Right kidney (tissue), 1 donor: ENCODE measurements at regions not wholly inside any gene's neighbourhood (a gene's known extent, or its start where the extent isn't known, plus 50 kb on each side); places are given as distances from the start of the nearest gene placed in this dataset.

ENCODE experiments used
- DNase-seq: peaks from one replicate; pipeline ENCODE4 v3.0.0-alpha.2; 2016

DNA sequence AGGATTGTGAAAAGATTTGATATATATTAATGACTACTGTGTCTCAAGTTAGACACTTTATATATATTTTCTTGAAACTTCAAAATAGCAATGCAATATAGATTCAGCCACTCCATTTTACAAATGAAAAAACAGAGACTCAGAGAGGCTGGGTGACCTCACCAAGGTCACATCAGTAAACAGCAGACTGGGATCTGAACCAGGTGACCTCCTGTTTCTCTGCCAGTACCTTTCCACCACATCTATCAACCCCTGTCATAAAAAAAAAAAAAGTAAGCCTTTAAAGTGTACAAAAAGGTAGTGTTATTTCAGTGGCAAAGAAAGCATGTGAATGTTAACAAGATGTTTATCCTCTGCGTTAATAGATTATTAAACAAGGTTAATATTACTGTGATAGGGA is 466.5 kb upstream of the DYNLRB2 start:
- DNase-seq, result no peak

DNA sequence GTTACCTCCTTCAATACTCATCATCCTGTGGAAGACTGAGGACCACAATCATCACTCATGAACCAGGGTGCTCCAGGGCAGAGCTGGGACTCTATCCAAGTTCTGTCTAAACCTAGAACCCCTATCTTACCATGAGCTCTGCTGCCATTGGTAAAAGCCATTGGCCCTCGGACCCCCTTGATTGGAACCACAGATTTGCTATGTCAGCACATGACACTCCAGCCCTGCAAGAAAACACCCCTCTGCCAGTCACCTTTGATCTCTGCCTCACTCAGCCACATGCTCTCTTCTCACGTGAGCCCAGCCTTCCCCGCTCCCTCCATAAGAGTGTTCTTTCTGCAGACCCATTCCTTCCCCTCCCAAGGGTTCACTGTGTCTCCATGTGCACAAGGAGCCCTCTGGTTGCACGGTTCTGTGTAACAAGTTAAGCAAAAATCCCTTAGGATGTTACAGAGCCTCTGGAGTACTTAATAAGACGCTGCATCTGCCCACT is 468.8 kb upstream of the DYNLRB2 start:
- no peak for DNase-seq

- no peak for DNase-seq
These were observed 466.5 kb upstream of the MAF start for GRCh38 chr16:80066805-80067580.

DNA sequence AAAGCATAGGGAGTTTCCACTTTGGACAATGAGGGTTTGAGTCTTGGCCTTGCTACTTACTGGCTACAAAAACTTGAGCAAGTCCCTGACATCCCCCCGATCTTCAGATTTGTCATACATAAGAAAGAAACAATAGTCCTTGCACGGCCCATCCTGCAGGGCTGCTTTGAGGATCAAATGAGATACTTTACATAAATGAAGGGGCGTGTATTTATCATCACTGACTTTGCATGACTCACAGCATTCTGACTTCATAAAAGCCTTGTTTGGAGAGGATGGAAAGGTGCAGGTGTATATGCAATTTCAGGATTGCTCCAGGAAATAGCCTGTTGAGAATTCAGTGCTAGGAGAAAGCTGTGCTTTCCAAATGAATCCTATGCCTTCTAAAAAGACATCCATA is 465.0 kb upstream of the MAF start:
- no peak for DNase-seq

GRCh38 chr16:80063713-80064069 is 463.2 kb upstream of the MAF start:
- no peak for DNase-seq

DNA sequence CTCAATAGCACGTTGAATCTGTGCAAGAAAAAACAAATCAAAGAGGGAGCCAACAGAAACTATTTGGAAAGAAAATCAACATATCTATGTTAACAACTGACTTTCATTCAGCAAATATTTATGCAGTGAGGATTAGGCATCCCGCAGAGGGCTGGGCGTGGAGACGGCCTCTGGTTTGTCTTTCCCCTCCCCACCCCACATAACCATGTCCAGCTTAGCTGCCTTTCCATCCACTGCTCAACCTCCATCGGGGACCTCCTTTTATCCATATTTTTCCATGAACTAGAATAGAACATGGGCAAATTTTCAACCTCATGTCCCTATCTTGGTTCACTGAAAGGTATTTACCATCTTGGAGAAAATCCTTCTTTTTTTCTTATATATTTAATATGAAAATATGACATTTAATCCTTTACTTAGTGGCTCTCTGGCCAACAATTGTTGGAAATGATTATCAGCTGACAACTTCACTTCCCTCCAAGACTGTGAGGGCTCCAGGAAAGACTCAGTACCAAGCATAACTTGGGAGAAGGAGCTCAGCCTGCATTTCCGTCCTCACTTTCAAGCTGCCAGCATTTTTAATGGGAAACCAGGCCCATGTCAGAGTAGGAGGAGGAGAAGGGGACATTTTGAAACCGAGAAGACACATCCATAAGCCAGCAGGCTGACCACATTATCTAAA is 462.6 kb upstream of the MAF start:
- no peak for DNase-seq

GRCh38 chr16:80062361-80063030 is 462.0 kb upstream of the MAF start:
- DNase-seq, result no peak

DNA sequence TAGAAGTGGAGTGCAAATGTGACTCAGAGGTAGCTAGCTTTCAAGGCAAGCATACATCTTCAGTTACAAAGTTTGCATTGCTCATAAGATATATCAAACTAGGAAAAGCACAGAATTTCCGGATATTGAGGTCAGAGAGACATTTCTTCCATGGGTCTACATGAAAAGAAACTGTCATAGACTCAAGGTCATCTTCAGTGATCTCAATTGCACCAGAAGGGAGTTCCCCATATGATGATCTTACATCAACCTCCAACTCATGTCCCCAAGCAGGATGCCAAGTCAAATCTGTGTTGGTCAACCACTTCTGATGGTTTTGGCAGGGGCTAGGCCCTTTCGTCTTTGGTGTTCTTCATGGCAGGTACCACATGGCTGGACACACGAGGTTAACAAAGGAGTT is 459.9 kb upstream of the MAF start:
- no peak for DNase-seq

DNA sequence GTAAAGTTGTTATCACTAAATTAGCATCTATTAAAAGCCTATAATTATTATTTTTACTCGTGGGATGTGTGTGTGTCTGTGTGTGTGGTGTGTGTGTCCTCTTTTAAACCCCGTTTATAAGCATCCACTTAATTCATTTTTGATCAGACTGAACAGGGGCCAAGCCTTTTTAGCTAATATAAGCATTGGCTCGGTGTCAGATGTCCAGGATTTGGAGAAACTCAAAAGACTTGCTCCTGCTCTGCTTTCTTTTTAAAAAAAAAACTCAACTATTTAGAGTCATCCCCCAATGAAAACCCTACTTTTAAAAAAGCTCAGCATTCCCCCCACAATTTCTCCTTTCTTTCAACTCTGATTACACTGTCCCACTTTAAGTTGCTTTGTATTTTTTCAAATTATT is 459.3 kb upstream of the MAF start:
- DNase-seq, result no peak

- DNase-seq, result no peak
These were observed 457.7 kb upstream of the MAF start for GRCh38 chr16:80058214-80058613.

DNA sequence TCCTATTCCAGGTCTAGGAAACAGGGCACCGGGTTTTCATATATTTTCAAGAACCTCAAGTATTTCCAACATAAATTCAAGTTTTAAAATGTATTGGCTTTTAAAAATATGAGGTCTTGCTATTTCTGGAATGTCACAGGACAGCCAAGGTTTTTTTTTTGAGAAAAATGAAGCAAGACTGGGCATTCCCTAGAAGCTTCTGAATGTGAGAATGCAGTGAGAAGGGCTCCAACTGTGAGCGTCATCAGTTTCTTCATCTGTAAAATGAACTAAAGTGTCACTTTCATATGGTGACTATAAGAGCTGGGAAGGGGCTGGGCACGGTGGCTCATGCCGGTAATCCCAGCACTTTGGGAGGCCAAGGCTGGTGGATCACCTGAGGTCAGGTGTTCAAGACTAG is 455.8 kb upstream of the MAF start:
- DNase-seq, result no peak

- no peak for DNase-seq
These were observed 455.3 kb upstream of the MAF start for GRCh38 chr16:80055831-80056230.

GRCh38 chr16:80054647-80055046 is 454.1 kb upstream of the MAF start:
- DNase-seq, result no peak

GRCh38 chr16:80051040-80051439 is 450.5 kb upstream of the MAF start:
- no peak for DNase-seq

GRCh38 chr16:80048250-80048649 is 447.7 kb upstream of the MAF start:
- DNase-seq, result no peak

DNA sequence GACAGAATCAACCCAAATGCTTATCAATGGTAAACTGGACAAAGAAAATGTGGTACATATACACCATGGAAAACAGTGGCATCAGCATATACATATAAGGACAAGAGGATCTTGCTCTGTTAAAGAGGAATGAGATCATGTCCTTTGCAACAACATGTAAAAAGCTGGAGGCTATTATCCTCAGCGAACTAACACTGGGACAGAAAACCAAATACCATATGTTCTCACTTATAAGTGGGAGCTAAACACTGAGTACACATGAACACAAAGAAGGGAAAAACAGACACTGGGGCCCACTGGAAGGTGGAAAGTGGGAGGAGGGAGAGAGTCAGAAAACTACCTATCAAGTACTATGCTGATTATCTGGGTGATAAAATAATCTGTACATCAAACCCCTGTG is 447.3 kb upstream of the MAF start:
- no peak for DNase-seq

DNA sequence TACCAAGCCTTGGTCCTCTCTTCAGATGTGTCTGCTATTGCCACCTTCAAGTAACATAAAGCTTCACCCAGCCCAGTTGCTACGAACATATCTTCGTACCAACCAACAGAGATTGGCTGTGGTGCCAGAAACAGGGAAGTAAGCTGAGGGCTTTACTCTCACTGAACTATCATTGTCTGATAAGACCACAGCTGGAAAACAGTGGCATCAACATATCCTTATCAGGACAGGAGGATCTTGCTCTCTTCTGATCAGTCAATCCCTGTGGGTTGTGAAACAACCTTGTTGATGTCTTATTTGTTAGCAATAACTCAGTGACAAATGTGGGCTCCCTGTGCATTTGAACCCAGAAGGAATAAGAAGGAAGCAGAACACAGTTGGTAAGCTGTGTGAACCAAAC is 446.3 kb upstream of the MAF start:
- no peak for DNase-seq

- no peak for DNase-seq
These were observed 445.7 kb upstream of the MAF start for GRCh38 chr16:80046261-80046660.

GRCh38 chr16:80045861-80046260 is 445.3 kb upstream of the MAF start:
- DNase-seq, result no peak

DNA sequence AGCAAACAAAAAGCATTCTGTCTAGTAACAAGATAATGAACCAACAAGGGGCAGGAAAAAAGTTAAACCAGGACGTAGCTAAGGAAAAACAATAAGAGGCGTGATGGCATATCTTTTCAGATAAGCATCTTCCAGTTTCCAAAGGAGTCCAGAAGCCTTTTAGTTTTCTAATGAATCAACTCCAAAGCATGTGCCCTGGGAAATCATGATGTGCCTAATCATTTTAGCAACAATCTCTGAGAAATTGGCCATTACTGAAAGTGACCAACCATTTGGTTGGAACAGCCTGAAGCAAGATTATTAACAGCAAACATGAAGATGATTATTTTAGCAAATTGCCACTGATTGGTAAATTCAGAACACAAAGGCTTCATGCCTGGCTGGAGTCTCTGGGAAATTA is 440.9 kb upstream of the MAF start:
- DNase-seq, result no peak

GRCh38 chr16:80040814-80041213 is 440.3 kb upstream of the MAF start:
- no peak for DNase-seq

DNA sequence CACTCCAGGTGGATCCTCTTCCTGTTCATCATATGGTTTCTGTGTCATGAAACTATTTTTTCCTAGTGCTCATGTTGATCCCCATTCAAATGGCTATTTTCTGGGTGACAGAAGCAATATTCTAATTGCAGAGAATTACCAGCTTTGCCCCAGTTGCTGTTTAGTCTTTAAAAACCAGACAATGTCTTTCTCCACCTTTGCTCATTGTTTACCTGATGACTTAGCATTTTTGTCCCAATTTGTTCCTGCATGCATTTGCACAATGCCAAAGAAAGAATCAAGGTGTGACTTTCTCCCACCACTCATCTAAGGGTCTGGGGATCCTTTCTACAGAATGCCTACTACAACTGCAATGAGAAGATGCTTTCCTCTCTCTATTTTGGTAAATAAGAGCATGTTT is 439.9 kb upstream of the MAF start:
- no peak for DNase-seq

DNA sequence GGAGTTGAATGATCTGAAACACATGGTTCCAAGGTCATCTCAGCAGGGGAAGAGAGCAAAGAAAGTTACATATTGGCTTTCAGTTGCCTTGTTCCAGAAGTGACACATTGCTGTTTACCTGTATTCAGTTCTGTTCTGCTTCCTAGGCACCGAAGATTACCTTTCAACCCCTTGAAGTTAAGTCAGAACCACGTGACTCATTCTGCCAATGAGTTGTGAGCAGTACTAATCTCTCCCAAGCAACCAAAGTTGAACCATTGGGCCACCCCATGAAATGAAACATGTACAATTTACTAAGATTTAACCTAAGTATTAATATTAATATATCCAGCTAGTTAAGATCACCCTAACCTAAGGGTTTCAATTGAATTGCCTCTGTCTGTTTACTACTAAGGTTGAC is 439.2 kb upstream of the MAF start:
- DNase-seq, result no peak

DNA sequence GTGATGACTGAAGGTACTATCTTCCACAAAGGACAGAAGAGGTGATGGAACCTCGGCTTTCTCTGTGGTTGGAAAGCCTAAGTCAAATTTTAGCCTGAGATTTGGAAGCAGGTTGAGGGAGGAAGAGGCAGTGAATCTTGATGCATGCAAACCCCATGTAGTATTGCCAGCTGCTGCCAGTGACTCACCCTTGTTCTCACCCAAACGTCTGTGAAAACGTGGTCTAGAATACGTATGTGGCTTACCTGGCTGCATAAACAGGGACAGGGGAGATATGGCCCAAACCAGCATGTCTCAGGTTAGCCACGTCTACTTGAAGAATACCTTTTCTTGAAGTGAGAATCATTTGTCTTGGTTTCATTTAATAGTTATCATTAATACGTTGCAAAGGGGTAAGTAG is 438.0 kb upstream of the MAF start:
- DNase-seq, result no peak
